WERI-Rb-1 (cell line): ENCODE measurements at regions not wholly inside any gene's neighbourhood (a gene's known extent, or its start where the extent isn't known, plus 50 kb on each side); places are given as distances from the start of the nearest gene placed in this dataset.
"Not testable (repeated sequence)": the region's sequence is repeated elsewhere in the genome, so short reads cannot be mapped to it uniquely, and the experiment has no call there.

Source experiments
- DNase-seq: peaks from one replicate; pipeline ENCODE4 v3.0.0-alpha.2; 2020
- H3K27ac ChIP-seq: fragments of 250-450 bp; sonication (Bioruptor Pico); 2 replicates; pipeline ENCODE4 v1.5.1; 2020; ENCODE audit warnings: mild to moderate bottlenecking, moderate library complexity
- H3K27me3 ChIP-seq: fragments of 250-450 bp; sonication (Bioruptor Pico); 2 replicates; pipeline ENCODE4 v1.5.1; 2021; ENCODE audit warnings: mild to moderate bottlenecking, low read depth, moderate library complexity; ENCODE audit not compliant: insufficient read depth, severe bottlenecking
- H3K36me3 ChIP-seq: fragments of 250-450 bp; sonication (Bioruptor Pico); 2 replicates; pipeline ENCODE4 v1.5.1; 2020; ENCODE audit warnings: mild to moderate bottlenecking, moderate library complexity
- H3K4me3 ChIP-seq: 2 replicates; pipeline ENCODE4 v1.5.1; 2011; ENCODE audit warnings: low read depth, mild to moderate bottlenecking, control low read depth, low read length
- H3K9me3 ChIP-seq: fragments of 250-450 bp; sonication (Bioruptor Pico); 2 replicates; pipeline ENCODE4 v1.5.1; 2021; ENCODE audit warnings: mild to moderate bottlenecking, moderate library complexity; ENCODE audit not compliant: severe bottlenecking
- TF ChIP-seq, protein P1 (sequence below): IDR thresholded peaks from 2 replicates; pipeline ENCODE4 v1.5.1; 2011; ENCODE audit warnings: low read depth, mild to moderate bottlenecking, control low read depth, inconsistent platforms, low read length

DNA sequence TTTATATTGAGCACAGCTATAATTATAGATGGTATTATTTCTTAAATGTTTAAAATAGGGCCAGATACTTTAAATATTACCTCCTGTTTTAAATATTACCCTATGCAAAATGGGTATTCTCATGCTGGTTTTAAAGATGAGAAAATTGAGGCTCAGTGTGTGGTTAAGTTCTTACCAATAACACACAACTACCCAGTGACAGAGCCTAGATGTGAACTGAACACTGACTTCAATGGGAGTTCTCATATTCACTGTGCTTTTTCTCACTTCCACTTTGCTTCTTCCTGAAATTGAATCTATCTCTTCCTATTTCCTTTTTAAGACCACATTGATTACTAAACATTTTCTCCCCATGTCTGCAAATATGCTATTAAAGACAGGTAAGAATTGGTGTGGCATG lies 135.8 kb upstream of the TUSC1 start:
- TF ChIP-seq, protein P1, sequence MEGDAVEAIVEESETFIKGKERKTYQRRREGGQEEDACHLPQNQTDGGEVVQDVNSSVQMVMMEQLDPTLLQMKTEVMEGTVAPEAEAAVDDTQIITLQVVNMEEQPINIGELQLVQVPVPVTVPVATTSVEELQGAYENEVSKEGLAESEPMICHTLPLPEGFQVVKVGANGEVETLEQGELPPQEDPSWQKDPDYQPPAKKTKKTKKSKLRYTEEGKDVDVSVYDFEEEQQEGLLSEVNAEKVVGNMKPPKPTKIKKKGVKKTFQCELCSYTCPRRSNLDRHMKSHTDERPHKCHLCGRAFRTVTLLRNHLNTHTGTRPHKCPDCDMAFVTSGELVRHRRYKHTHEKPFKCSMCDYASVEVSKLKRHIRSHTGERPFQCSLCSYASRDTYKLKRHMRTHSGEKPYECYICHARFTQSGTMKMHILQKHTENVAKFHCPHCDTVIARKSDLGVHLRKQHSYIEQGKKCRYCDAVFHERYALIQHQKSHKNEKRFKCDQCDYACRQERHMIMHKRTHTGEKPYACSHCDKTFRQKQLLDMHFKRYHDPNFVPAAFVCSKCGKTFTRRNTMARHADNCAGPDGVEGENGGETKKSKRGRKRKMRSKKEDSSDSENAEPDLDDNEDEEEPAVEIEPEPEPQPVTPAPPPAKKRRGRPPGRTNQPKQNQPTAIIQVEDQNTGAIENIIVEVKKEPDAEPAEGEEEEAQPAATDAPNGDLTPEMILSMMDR = no peak
- H3K9me3 ChIP-seq = no peaks in the 10 kb centered on the region
- no peak for DNase-seq

DNA sequence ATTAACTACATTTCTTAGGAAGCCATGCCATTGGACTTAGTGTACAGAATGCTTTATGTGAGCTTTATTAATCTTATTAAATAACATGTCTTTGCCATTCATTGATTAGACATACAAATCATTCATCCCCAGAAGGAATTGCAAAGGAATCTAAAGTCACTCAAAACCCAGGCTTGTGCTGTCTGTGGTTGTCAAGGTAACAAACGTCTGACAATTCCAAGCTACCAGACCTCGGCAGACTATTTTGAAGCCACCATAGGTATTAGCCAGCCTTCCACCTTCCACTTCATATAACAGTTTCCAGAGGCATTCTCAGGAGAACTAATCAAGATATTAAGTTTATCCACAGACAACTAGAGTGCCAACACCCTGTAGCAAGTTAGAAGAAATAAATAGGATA lies 135.2 kb upstream of the TUSC1 start:
- TF ChIP-seq, protein P1 = no peak
- no peaks in the 10 kb centered on the region for H3K9me3 ChIP-seq
- no peaks in the 10 kb centered on the region for H3K36me3 ChIP-seq
- H3K27me3 ChIP-seq = peaks cover 7% of the 10 kb centered on the region
- no peak overlapping the region for H3K27ac ChIP-seq
- DNase-seq = no peak
- H3K4me3 ChIP-seq = no peak overlapping the region

More for the DNA sequence above, 135.8 kb upstream of the TUSC1 start:
- H3K27ac ChIP-seq = no peak overlapping the region
- no peaks in the 10 kb centered on the region for H3K36me3 ChIP-seq
- H3K27me3 ChIP-seq = peaks cover 7% of the 10 kb centered on the region
- H3K4me3 ChIP-seq = no peak overlapping the region

DNA sequence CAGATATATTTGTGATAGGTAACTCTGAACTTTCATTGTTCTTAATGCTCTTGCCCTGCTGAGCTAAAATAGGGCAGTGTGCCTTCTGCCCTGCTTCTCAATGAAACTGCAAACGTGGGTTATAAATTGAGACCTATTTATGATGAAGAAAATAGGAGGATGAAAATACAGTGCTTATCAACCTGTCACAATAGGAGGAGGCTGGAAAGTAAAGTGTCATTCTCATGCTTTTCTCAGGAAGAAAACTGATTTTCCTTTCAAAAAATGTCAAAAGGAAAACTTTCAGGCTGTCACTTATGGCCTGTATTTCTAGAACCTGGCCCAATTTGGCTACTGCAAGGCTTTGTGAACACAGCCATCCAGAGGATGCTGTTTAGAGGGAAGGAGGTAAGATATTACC lies 130.3 kb upstream of the TUSC1 start:
- H3K27ac ChIP-seq = no peak overlapping the region
- H3K36me3 ChIP-seq = no peaks in the 10 kb centered on the region
- peaks cover 27% of the 10 kb centered on the region for H3K27me3 ChIP-seq
- TF ChIP-seq, protein P1 = no peak
- no peak for DNase-seq
- H3K9me3 ChIP-seq = no peaks in the 10 kb centered on the region
- H3K4me3 ChIP-seq = no peak overlapping the region

DNA sequence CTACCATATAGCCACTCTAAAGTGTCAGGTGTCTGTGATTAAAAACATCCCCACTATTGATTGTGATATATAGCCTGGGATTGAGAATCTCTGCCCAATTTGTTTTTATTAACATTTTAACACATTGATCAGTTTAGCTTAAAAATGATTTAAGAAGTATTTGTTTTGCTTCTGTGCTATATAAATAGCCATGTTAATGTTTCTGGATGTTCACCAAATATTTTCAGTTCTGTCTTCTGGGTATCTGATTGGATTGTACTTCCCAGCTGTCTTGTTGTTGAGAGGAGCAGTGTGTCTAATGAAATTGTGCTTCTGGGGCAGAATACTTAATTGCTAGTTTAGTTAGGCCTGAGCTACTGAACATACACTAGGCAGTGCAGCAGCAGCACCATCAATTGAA lies 126.6 kb upstream of the TUSC1 start:
- TF ChIP-seq, protein P1 = no peak
- peaks cover 30% of the 10 kb centered on the region for H3K27me3 ChIP-seq
- H3K36me3 ChIP-seq = no peaks in the 10 kb centered on the region
- H3K27ac ChIP-seq = no peak overlapping the region
- H3K4me3 ChIP-seq = no peak overlapping the region
- DNase-seq = no peak
- no peaks in the 10 kb centered on the region for H3K9me3 ChIP-seq

DNA sequence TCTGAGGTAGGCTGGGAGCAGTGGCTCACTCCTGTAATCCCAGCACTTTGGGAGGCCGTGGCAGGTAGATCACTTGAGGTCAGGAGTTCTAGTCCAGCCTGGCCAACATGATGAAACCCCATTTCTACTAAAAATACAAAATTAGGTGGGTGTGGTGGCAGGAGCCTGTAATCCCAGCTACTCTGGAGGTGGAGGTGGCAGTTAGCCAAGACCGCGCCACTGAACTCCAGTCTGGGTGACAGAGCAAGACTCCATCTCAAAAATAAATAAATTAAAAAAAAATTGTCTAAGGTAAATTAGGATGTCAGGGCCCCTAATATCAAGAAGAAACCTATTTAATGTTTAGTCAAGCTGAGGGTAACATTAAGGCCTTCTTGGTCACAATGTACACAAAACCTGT lies 123.7 kb upstream of the TUSC1 start:
- not testable (repeated sequence) for H3K9me3 ChIP-seq, H3K27ac ChIP-seq

DNA sequence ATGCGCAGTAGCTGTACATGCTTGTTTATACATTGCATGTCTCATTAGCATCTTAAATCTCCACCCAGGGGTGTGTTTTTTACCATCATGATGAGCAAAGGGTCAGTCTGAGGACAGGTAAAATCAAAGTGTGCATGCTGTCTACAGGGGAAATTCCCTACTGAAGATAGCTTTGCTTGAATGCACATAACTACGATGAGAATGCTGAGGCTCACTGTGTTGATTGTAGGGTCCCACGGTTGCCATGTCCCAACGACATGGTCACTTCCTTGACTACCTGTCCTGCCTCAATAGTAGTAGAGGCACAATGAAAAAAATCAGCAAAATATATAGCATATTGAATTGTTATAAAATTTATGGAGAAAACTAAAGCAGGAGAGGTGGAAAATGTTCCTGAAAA lies 95.6 kb upstream of the TUSC1 start:
- H3K4me3 ChIP-seq = no peak overlapping the region
- no peak overlapping the region for H3K27ac ChIP-seq
- DNase-seq = no peak
- H3K9me3 ChIP-seq = no peaks in the 10 kb centered on the region
- TF ChIP-seq, protein P1 = no peak
- H3K36me3 ChIP-seq = no peaks in the 10 kb centered on the region
- peaks cover 27% of the 10 kb centered on the region for H3K27me3 ChIP-seq

More for the DNA sequence above, 123.7 kb upstream of the TUSC1 start:
- not testable (repeated sequence) for DNase-seq, H3K36me3 ChIP-seq, H3K4me3 ChIP-seq
- H3K27me3 ChIP-seq = peaks cover 39% of the 10 kb centered on the region
